Endothelial cell of umbilical vein (primary cell): ENCODE measurements at regions not wholly inside any gene's neighbourhood (a gene's known extent, or its start where the extent isn't known, plus 50 kb on each side); places are given as distances from the start of the nearest gene placed in this dataset.

ENCODE experiments used
- BruUV-seq: library from RNA; stranded (reverse); fragments of 400-500 nt; replicated peaks from 2 replicates; lab custom pipeline; 2021; lab: Mats Ljungman, UMichigan
- CTCF ChIA-PET: fragments of 300-600, 350-600 bp; sonication (Branson Sonifier 250); formaldehyde crosslinking; loops from one replicate; lab custom pipeline; 2021; ENCODE audit warnings: antibody characterized with exemption, inconsistent platforms; lab: Charles Lee
- POLR2A ChIA-PET: fragments of 300-600, 350-600 bp; sonication (Branson Sonifier 250); formaldehyde crosslinking; loops from one replicate; lab custom pipeline; 2021; ENCODE audit warnings: antibody characterized with exemption, inconsistent platforms; lab: Charles Lee
- DNase-seq: peaks from one replicate; pipeline ENCODE4 v3.0.0-alpha.2; 2011; ENCODE audit warnings: low read depth, low spot score
- FAIRE-seq: peaks from 2 replicates; lab custom pipeline; 2011; peaks lifted over from hg19 to GRCh38; lab: Jason Lieb, UNC
- H2AFZ ChIP-seq: 2 replicates; pipeline ENCODE4 v1.6.0; 2012; ENCODE audit warnings: low read depth, low read length, control low read depth, inconsistent platforms
- H3K27ac ChIP-seq: 2 replicates; pipeline ENCODE4 v1.5.1; 2011; ENCODE audit warnings: low read depth, mild to moderate bottlenecking, control low read depth, low read length, moderate library complexity; ENCODE audit not compliant: insufficient read depth
- H3K27me3 ChIP-seq, 2 experiments: 2 replicates each; pipeline versions ENCODE4 v1.6.0 to v1.6.1; 2011; ENCODE audit warnings: low read length in 2 of 2, mixed read lengths in 1 of 2; ENCODE audit not compliant: control insufficient read depth in 2 of 2, insufficient read depth in 2 of 2
- H3K36me3 ChIP-seq, 2 experiments: 2 replicates in 1 of 2; 3 replicates in 1 of 2; pipeline ENCODE4 v1.5.1; 2011; ENCODE audit warnings: low read length in 2 of 2, mild to moderate bottlenecking in 1 of 2, moderate library complexity in 1 of 2; ENCODE audit not compliant: control insufficient read depth in 2 of 2, insufficient read depth in 2 of 2; ENCODE audit errors: extremely low read depth in 1 of 2
- H3K4me1 ChIP-seq: 3 replicates; pipeline ENCODE4 v1.5.1; 2011; ENCODE audit warnings: mild to moderate bottlenecking, low read length; ENCODE audit not compliant: control insufficient read depth, insufficient read depth; ENCODE audit errors: extremely low read depth
- H3K4me2 ChIP-seq: 2 replicates; pipeline ENCODE4 v1.6.1; 2011; ENCODE audit warnings: low read length, control low read depth, mixed read lengths; ENCODE audit not compliant: insufficient read depth
- H3K4me3 ChIP-seq, 3 experiments: fragments of 200-600 bp in 1 of 3; sonication (generic), shearing (Covaris generic) in 1 of 3; replicated peaks in 1 of 3; 2 replicates each; pipeline ENCODE4 v1.5.1; 2011 to 2016; ENCODE audit warnings: control low read depth in 3 of 3, low read length in 3 of 3, mild to moderate bottlenecking in 2 of 3, inconsistent platforms in 1 of 3, low read depth in 1 of 3, moderate library complexity in 1 of 3; ENCODE audit not compliant: insufficient read depth in 1 of 3
- H3K79me2 ChIP-seq: 2 replicates; pipeline ENCODE4 v1.6.0; 2012; ENCODE audit warnings: low read length, inconsistent platforms; ENCODE audit not compliant: control insufficient read depth, insufficient read depth
- H3K9ac ChIP-seq: replicated peaks from 2 replicates; pipeline ENCODE3; 2011; ENCODE audit warnings: low read length, control low read depth; ENCODE audit not compliant: insufficient read depth; ENCODE audit errors: extremely low read depth
- H3K9me1 ChIP-seq: replicated peaks from 3 replicates; pipeline ENCODE4 v1.6.0; 2011; ENCODE audit warnings: mild to moderate bottlenecking, low read length; ENCODE audit not compliant: control insufficient read depth, insufficient read depth; ENCODE audit errors: extremely low read depth
- H3K9me3 ChIP-seq: replicated peaks from 2 replicates; pipeline ENCODE4 v1.5.1; 2012; ENCODE audit warnings: low read length, inconsistent platforms; ENCODE audit not compliant: control insufficient read depth, insufficient read depth
- H4K20me1 ChIP-seq: replicated peaks from 2 replicates; pipeline ENCODE3; 2011; ENCODE audit warnings: mild to moderate bottlenecking, low read length; ENCODE audit not compliant: control insufficient read depth, insufficient read depth; ENCODE audit errors: extremely low read depth
- EZH2 ChIP-seq: IDR thresholded peaks from 2 replicates; pipeline ENCODE4 v1.6.1; 2012; ENCODE audit warnings: borderline replicate concordance, low read depth, mild to moderate bottlenecking, moderate library complexity, low read length, inconsistent platforms; ENCODE audit not compliant: severe bottlenecking
- FOS ChIP-seq: IDR thresholded peaks from 2 replicates; pipeline ENCODE4 v1.6.1; 2011; ENCODE audit warnings: mild to moderate bottlenecking, low read length, moderate library complexity, borderline replicate concordance; ENCODE audit not compliant: insufficient read depth
- GATA2 ChIP-seq: IDR thresholded peaks from 2 replicates; pipeline ENCODE4 v1.7.0; 2011; ENCODE audit warnings: low read depth, mild to moderate bottlenecking, moderate library complexity, mixed read lengths, low read length; ENCODE audit not compliant: insufficient read length, insufficient read depth
- JUN ChIP-seq: IDR thresholded peaks from 2 replicates; pipeline ENCODE4 v1.6.1; 2011; ENCODE audit warnings: borderline replicate concordance, low read depth; ENCODE audit not compliant: insufficient read length, insufficient read depth
- MAX ChIP-seq: IDR thresholded peaks from 2 replicates; pipeline ENCODE4 v1.6.1; 2011; ENCODE audit not compliant: insufficient read depth, insufficient read length
- MYC ChIP-seq: IDR thresholded peaks from one replicate; pipeline ENCODE4 v1.6.1; 2011; ENCODE audit warnings: mild to moderate bottlenecking, low read depth, low read length
- POLR2A ChIP-seq: IDR thresholded peaks from 2 replicates; pipeline ENCODE4 v1.6.1; 2012; ENCODE audit warnings: low read depth, mild to moderate bottlenecking, control low read depth, low read length
- POLR2AphosphoS5 ChIP-seq: IDR thresholded peaks from 2 replicates; pipeline ENCODE4 v1.6.1; 2012; ENCODE audit warnings: low read depth, mild to moderate bottlenecking, control low read depth, low read length, moderate library complexity; ENCODE audit not compliant: insufficient read depth
- dilution Hi-C: fragments of 300-500 bp; cut with MboI; formaldehyde crosslinking; loops from one replicate; pipeline ENCODE4 v1.15.0; 2019; ENCODE audit warnings: low sequenced_read_pairs; ENCODE audit not compliant: extremely low pct_ligation_motif_present
- intact Hi-C: fragments of 100-400 bp; cut with micrococcal nuclease; formaldehyde crosslinking; loops from one replicate; pipeline ENCODE4 v1.10.0; 2022
- TF ChIP-seq, protein P1 (sequence below), 2 donors: IDR thresholded peaks; 1 replicate in 1 of 2; 2 replicates in 1 of 2; pipeline ENCODE4 v1.5.1; 2011; ENCODE audit warnings: low read length in 2 of 2, mild to moderate bottlenecking in 2 of 2, moderate library complexity in 2 of 2, control low read depth in 1 of 2, inconsistent platforms in 1 of 2, low read depth in 1 of 2; ENCODE audit not compliant: insufficient read depth in 1 of 2; ENCODE audit errors: extremely low read depth in 1 of 2

GRCh38 chr2:71952572-71953188 is 195.0 kb downstream of the CYP26B1 start:
- intact Hi-C loops (no loop called here), dilution Hi-C loops (no loop called here)
- Histone ChIP-seq H3K9me1 (no peaks in the 10 kb centered on the region), H3K4me2 (no peak overlapping the region), H3K4me1 (no peaks in the 10 kb centered on the region), H2AFZ (no peak overlapping the region), H3K27me3 (no peaks in the 10 kb centered on the region), H3K9ac (no peak overlapping the region), H4K20me1 (no peaks in the 10 kb centered on the region), H3K79me2 (no peaks in the 10 kb centered on the region), H3K4me3 (no peak overlapping the region), H3K9me3 (no peaks in the 10 kb centered on the region), H3K36me3 (no peaks in the 10 kb centered on the region), H3K27ac (no peak overlapping the region)
- CTCF ChIA-PET = interaction anchor here (1.0 to 2.6 kb wide), 4 partner anchors 11 to 197 kb away, joined by 3 to 12 read pairs (median 4); no protein-coding TSS in a partner anchor
- BruUV-seq = no TSS peak
- TF ChIP-seq, protein P1, sequence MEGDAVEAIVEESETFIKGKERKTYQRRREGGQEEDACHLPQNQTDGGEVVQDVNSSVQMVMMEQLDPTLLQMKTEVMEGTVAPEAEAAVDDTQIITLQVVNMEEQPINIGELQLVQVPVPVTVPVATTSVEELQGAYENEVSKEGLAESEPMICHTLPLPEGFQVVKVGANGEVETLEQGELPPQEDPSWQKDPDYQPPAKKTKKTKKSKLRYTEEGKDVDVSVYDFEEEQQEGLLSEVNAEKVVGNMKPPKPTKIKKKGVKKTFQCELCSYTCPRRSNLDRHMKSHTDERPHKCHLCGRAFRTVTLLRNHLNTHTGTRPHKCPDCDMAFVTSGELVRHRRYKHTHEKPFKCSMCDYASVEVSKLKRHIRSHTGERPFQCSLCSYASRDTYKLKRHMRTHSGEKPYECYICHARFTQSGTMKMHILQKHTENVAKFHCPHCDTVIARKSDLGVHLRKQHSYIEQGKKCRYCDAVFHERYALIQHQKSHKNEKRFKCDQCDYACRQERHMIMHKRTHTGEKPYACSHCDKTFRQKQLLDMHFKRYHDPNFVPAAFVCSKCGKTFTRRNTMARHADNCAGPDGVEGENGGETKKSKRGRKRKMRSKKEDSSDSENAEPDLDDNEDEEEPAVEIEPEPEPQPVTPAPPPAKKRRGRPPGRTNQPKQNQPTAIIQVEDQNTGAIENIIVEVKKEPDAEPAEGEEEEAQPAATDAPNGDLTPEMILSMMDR (IDR thresholded peaks at IDR 0.05; ENCODE audit: extremely low read depth in 1 of 2, insufficient read depth in 1 of 2, low read depth in 1 of 2, low read length in 2 of 2) = no peak
- TF ChIP-seq JUN (no peak), MYC (no peak), FOS (no peak), POLR2A (no peak), GATA2 (no peak), MAX (no peak), POLR2AphosphoS5 (no peak), EZH2 (no peak)
- DNase-seq = no peak
- FAIRE-seq = no peak
- POLR2A ChIA-PET = no interaction called here
